ENCODE measurements at regions not wholly inside any gene's neighbourhood (a gene's known extent, or its start where the extent isn't known, plus 50 kb on each side); places are given as distances from the start of the nearest gene placed in this dataset.

- TF ChIP-seq ZNF274 (IDR thresholded peaks at IDR 0.05; ENCODE audit: low read depth, low read length) (no peak), YY1 (IDR thresholded peaks at IDR 0.05; ENCODE audit: insufficient read depth, insufficient read length) (no peak), SUZ12 (IDR thresholded peaks at IDR 0.05; ENCODE audit: extremely low read depth, insufficient read depth, insufficient read length) (no peak)
- no peaks in the 10 kb centered on the region for H3K4me1 ChIP-seq (ENCODE audit: insufficient read depth, insufficient read length)
- no peak for DNase-seq (ENCODE audit: low read depth, low spot score)
- no peaks in the 10 kb centered on the region for H3K36me3 ChIP-seq (ENCODE audit: insufficient read depth, insufficient read length, low read length)
- no peaks in the 10 kb centered on the region for H3K27me3 ChIP-seq (ENCODE audit: insufficient read depth, insufficient read length)
- H3K4me3 ChIP-seq (ENCODE audit: insufficient read length, low read depth) = no peak overlapping the region
- peaks cover 23% of the 10 kb centered on the region for H3K9me3 ChIP-seq (ENCODE audit: insufficient read depth, low read length)
- H3K9ac ChIP-seq (ENCODE audit: insufficient read length, low read depth) = no peak overlapping the region
Measured at GRCh38 chr6:8181160-8181881, 79.0 kb upstream of the EEF1E1 start.

GRCh38 chr6:8180327-8181159 lies 78.2 kb upstream of the EEF1E1 start:
- Histone ChIP-seq H3K27me3 (ENCODE audit: insufficient read depth, insufficient read length) (no peaks in the 10 kb centered on the region), H3K9ac (ENCODE audit: insufficient read length, low read depth) (peak overlapping the region; percentile 33), H3K4me3 (ENCODE audit: insufficient read length, low read depth) (no peak overlapping the region), H3K4me1 (ENCODE audit: insufficient read depth, insufficient read length) (no peaks in the 10 kb centered on the region), H3K9me3 (ENCODE audit: insufficient read depth, low read length) (peaks cover 23% of the 10 kb centered on the region), H3K36me3 (ENCODE audit: insufficient read depth, insufficient read length, low read length) (no peaks in the 10 kb centered on the region)
- peak; percentile 75 for DNase-seq (ENCODE audit: low read depth, low spot score)
- TF ChIP-seq YY1 (IDR thresholded peaks at IDR 0.05; ENCODE audit: insufficient read depth, insufficient read length) (no peak), SUZ12 (IDR thresholded peaks at IDR 0.05; ENCODE audit: extremely low read depth, insufficient read depth, insufficient read length) (no peak), ZNF274 (IDR thresholded peaks at IDR 0.05; ENCODE audit: low read depth, low read length) (no peak)

- no peaks in the 10 kb centered on the region for H3K4me1 ChIP-seq (ENCODE audit: insufficient read depth, insufficient read length)
- H3K27me3 ChIP-seq (ENCODE audit: insufficient read depth, insufficient read length) = no peaks in the 10 kb centered on the region
- TF ChIP-seq SUZ12 (IDR thresholded peaks at IDR 0.05; ENCODE audit: extremely low read depth, insufficient read depth, insufficient read length) (no peak), ZNF274 (IDR thresholded peaks at IDR 0.05; ENCODE audit: low read depth, low read length) (no peak), YY1 (IDR thresholded peaks at IDR 0.05; ENCODE audit: insufficient read depth, insufficient read length) (no peak)
- H3K4me3 ChIP-seq (ENCODE audit: insufficient read length, low read depth) = no peak overlapping the region
- peaks cover 23% of the 10 kb centered on the region for H3K9me3 ChIP-seq (ENCODE audit: insufficient read depth, low read length)
- H3K9ac ChIP-seq (ENCODE audit: insufficient read length, low read depth) = no peak overlapping the region
- DNase-seq (ENCODE audit: low read depth, low spot score) = no peak
- no peaks in the 10 kb centered on the region for H3K36me3 ChIP-seq (ENCODE audit: insufficient read depth, insufficient read length, low read length)
Measured at GRCh38 chr6:8177721-8178120, 75.4 kb upstream of the EEF1E1 start.

GRCh38 chr6:8175046-8175777 lies 72.9 kb upstream of the EEF1E1 start:
- no peaks in the 10 kb centered on the region for H3K36me3 ChIP-seq (ENCODE audit: insufficient read depth, insufficient read length, low read length)
- H3K4me1 ChIP-seq (ENCODE audit: insufficient read depth, insufficient read length) = no peaks in the 10 kb centered on the region
- no peak for DNase-seq (ENCODE audit: low read depth, low spot score)
- TF ChIP-seq SUZ12 (IDR thresholded peaks at IDR 0.05; ENCODE audit: extremely low read depth, insufficient read depth, insufficient read length) (no peak), ZNF274 (IDR thresholded peaks at IDR 0.05; ENCODE audit: low read depth, low read length) (no peak), YY1 (IDR thresholded peaks at IDR 0.05; ENCODE audit: insufficient read depth, insufficient read length) (no peak)
- no peak overlapping the region for H3K9ac ChIP-seq (ENCODE audit: insufficient read length, low read depth)
- H3K9me3 ChIP-seq (ENCODE audit: insufficient read depth, low read length) = peaks cover 23% of the 10 kb centered on the region
- H3K4me3 ChIP-seq (ENCODE audit: insufficient read length, low read depth) = no peak overlapping the region
- no peaks in the 10 kb centered on the region for H3K27me3 ChIP-seq (ENCODE audit: insufficient read depth, insufficient read length)

- Histone ChIP-seq H3K9me3 (ENCODE audit: insufficient read depth, low read length) (peaks cover 20% of the 10 kb centered on the region), H3K9ac (ENCODE audit: insufficient read length, low read depth) (no peak overlapping the region), H3K27me3 (ENCODE audit: insufficient read depth, insufficient read length) (no peaks in the 10 kb centered on the region), H3K4me3 (ENCODE audit: insufficient read length, low read depth) (no peak overlapping the region), H3K4me1 (ENCODE audit: insufficient read depth, insufficient read length) (no peaks in the 10 kb centered on the region), H3K36me3 (ENCODE audit: insufficient read depth, insufficient read length, low read length) (no peaks in the 10 kb centered on the region)
- TF ChIP-seq SUZ12 (IDR thresholded peaks at IDR 0.05; ENCODE audit: extremely low read depth, insufficient read depth, insufficient read length) = no peak
- TF ChIP-seq ZNF274 (IDR thresholded peaks at IDR 0.05; ENCODE audit: low read depth, low read length) = no peak
- TF ChIP-seq YY1 (IDR thresholded peaks at IDR 0.05; ENCODE audit: insufficient read depth, insufficient read length) = no peak
- no peak for DNase-seq (ENCODE audit: low read depth, low spot score)
Measured at GRCh38 chr6:8174571-8174970, 72.2 kb upstream of the EEF1E1 start.

- TF ChIP-seq SUZ12 (IDR thresholded peaks at IDR 0.05; ENCODE audit: extremely low read depth, insufficient read depth, insufficient read length) (no peak), ZNF274 (IDR thresholded peaks at IDR 0.05; ENCODE audit: low read depth, low read length) (no peak), YY1 (IDR thresholded peaks at IDR 0.05; ENCODE audit: insufficient read depth, insufficient read length) (no peak)
- no peak overlapping the region for H3K4me3 ChIP-seq (ENCODE audit: insufficient read length, low read depth)
- H3K9ac ChIP-seq (ENCODE audit: insufficient read length, low read depth) = no peak overlapping the region
- no peaks in the 10 kb centered on the region for H3K36me3 ChIP-seq (ENCODE audit: insufficient read depth, insufficient read length, low read length)
- H3K9me3 ChIP-seq (ENCODE audit: insufficient read depth, low read length) = no peaks in the 10 kb centered on the region
- no peaks in the 10 kb centered on the region for H3K4me1 ChIP-seq (ENCODE audit: insufficient read depth, insufficient read length)
- DNase-seq (ENCODE audit: low read depth, low spot score) = no peak
- H3K27me3 ChIP-seq (ENCODE audit: insufficient read depth, insufficient read length) = no peaks in the 10 kb centered on the region
Measured at GRCh38 chr6:8172530-8172929, 70.2 kb upstream of the EEF1E1 start.

Data from NT2/D1 (cell line).